ENCODE measurements at regions not wholly inside any gene's neighbourhood (a gene's known extent, or its start where the extent isn't known, plus 50 kb on each side); places are given as distances from the start of the nearest gene placed in this dataset.
A peak's percentile ranks its signal among the peaks of the same experiment; 100 is the strongest.
"Not testable (repeated sequence)": the region's sequence is repeated elsewhere in the genome, so short reads cannot be mapped to it uniquely, and the experiment has no call there.

- DNase-seq (ENCODE audit: low read depth in 2 of 2, low spot score in 1 of 2) = no peak
These were observed 364.2 kb upstream of the CLINT1 start for GRCh38 chr5:158223054-158223600.

- DNase-seq (ENCODE audit: low read depth in 2 of 2, low spot score in 1 of 2) = no peak
These were observed 354.0 kb upstream of the CLINT1 start for GRCh38 chr5:158212917-158213316.

DNA sequence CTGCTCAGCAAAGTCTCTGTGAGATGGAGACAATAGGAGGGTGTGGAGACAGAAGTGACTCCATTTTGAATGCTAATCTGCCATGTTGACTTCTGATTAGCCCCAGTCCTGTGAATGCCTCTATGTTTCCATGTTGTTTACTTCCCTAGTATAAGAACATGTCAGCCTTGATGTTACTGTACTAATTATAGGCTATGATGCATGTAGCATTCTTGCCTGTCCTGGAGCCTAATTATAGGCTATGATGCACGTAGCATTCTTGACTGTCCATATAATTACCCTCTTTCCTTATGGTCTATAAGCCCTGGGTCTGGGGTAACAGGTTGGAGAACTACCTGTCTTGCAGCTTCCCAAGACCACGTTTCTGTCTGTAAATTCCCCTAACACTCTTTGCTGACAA lies 353.3 kb upstream of the CLINT1 start:
- DNase-seq (ENCODE audit: low read depth in 2 of 2, low spot score in 1 of 2) = no peak

DNA sequence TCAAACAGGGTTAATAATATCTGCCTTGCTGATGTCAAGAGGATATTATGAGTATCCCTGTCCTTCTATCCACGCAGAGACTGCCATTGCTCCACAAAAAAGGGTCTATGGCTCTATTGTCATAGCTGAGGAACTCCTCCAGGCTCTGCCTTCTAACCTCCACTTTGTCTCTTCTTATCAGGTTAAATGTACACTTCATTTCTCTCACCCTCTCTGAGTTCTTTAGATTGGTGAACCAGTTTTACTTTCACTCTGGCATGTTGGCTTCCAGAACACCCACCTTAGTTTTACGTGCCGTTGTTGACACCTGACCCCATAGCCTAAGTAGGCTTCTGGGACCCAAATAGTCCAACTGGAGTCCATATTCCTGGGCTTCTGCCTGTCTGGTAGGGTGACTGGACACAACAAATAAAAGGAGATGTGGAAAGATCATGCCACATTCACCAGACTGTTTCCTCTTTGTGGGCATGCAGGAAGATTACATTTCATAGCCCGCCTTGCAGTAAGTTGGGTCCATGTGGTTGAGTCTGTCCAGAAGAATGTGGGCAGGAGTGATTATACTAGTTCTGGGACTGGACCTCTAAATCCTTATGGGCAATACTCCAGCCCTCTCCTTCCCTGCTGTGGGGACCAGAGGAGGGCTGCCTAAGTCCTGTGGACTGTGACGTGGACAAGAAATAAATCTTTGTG lies 350.4 kb upstream of the CLINT1 start:
- DNase-seq (ENCODE audit: low read depth in 2 of 2, low spot score in 1 of 2) = no peak

DNA sequence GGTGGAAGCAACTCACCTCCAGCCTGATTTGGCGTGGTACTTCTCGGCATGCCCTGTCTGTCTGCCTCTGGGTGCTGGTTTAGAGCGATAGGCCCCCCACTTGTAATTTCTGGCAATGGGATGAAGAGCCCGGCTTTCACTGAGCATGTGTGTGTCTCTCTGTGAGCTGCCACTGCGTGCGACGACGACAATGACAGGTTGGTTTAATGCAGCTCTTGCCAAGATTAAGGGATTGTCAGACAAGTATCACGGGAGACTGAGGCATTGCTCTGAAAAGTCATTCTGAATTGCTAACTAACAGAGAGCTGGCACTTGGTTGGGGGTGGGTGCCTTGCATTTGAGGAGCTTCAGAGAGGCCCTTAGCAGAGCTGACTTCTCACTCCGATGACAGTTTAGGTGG lies 348.8 kb upstream of the CLINT1 start:
- DNase-seq (ENCODE audit: low read depth in 2 of 2, low spot score in 1 of 2) = no peak

GRCh38 chr5:158205992-158206391 lies 347.0 kb upstream of the CLINT1 start:
- DNase-seq (ENCODE audit: low read depth in 2 of 2, low spot score in 1 of 2) = no peak

DNA sequence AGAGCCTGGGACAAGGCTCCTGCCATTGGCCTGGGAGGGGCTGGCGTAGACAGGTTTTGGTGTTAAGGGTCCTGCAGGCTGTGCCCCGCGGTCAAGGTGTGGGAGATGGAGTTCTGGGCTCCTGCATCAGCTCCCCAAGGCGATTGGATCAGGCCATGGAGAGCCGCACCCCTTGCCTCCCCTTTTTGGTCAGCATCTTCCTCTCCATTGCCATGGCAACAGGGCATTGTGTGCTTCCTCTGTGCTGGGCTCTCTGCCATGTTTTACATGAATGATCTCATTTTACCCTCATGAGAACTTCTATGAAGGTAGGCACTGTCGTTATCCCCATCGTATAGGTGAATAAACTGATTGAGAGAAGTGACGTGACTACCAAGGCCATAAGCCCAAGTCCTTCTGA lies 344.3 kb upstream of the CLINT1 start:
- DNase-seq (ENCODE audit: low read depth in 2 of 2, low spot score in 1 of 2) = no peak

- no peak for DNase-seq (ENCODE audit: low read depth in 2 of 2, low spot score in 1 of 2)
These were observed 343.9 kb upstream of the CLINT1 start for GRCh38 chr5:158202801-158203200.

GRCh38 chr5:158200619-158201018 lies 341.7 kb upstream of the CLINT1 start:
- no peak for DNase-seq (ENCODE audit: low read depth in 2 of 2, low spot score in 1 of 2)

- DNase-seq (ENCODE audit: low read depth in 2 of 2, low spot score in 1 of 2) = no peak
These were observed 339.7 kb upstream of the CLINT1 start for GRCh38 chr5:158198636-158199035.

DNA sequence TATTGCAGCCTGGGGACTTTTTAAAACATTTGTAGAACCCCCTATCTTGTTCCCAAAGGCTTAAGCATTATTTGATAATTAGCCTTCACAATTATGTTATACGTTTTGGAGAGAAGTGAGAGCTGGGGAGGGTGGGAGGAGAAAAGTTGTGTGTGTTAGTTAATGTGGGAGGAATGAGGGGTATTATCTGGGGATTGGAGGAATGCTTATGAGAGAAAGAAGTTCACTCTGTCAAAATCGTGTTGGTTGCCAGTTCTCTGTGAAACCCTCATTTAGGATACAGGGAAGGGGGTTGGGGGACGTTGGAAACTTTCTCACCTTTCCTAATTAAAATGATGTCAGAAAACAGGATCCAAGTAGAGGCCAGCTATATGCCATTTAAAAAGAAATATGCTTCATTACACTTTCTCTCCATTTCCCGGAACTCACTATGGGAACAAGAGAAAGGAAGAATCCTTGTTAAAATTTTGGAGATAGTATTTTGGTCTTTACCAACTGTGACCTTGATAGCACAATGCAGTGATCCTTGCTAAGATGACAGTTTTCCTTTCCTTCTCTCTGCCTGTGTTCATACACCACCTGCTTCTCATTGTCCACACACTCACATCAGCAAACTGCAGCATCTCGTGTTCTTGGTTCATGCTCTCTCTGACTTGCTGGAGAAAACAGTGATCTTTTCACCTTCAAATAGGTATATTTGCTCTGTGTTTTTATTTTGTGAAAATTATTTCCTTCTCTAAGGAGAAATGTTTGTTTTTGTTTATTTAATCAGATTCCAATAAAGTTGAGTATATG lies 336.7 kb upstream of the CLINT1 start:
- DNase-seq (ENCODE audit: low read depth in 2 of 2, low spot score in 1 of 2) = no peak

GRCh38 chr5:158194561-158194976 lies 335.6 kb upstream of the CLINT1 start:
- DNase-seq (ENCODE audit: low read depth in 2 of 2, low spot score in 1 of 2) = no peak

DNA sequence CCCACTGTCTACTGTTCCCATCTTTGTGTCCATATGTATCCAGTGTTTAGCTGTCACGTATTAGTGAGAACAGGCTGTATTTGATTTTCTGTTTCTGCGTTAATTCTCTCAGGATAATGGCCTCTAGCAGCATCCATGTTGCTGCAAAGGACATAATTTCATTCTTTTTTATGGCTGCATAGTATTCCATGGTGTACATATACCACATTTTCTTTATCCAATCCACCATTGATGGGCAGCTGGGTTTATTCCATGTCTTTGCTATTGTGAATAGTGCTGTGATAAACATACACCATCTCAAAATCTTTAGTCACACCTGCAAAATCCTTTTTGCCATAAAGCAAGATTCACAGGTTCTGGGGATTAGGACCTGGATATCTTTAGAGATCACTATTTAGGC lies 334.4 kb upstream of the CLINT1 start:
- not testable (repeated sequence) for DNase-seq (ENCODE audit: low read depth in 2 of 2, low spot score in 1 of 2)

DNA sequence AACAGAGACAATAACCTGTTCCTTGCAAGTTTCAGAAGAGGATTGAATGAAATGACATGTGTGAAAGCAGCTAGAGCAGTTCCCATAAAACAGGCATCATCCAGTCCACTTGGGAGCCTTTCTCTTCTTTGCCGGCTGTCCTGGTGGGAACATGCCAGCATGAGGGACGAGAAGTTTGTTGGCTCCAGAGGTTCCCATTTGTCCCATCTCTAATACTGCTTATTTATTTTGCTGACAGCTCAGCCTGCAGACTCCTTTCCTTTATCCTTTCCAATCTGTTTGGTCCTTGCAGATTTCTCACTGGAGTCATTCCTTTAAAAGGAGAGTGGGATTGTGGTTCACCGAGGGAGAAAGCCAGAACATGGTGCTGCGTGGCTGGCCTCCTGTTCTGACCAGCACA lies 321.5 kb upstream of the CLINT1 start:
- no peak for DNase-seq (ENCODE audit: low read depth in 2 of 2, low spot score in 1 of 2)

- no peak for DNase-seq (ENCODE audit: low read depth in 2 of 2, low spot score in 1 of 2)
These were observed 320.3 kb upstream of the CLINT1 start for GRCh38 chr5:158179271-158179670.

DNA sequence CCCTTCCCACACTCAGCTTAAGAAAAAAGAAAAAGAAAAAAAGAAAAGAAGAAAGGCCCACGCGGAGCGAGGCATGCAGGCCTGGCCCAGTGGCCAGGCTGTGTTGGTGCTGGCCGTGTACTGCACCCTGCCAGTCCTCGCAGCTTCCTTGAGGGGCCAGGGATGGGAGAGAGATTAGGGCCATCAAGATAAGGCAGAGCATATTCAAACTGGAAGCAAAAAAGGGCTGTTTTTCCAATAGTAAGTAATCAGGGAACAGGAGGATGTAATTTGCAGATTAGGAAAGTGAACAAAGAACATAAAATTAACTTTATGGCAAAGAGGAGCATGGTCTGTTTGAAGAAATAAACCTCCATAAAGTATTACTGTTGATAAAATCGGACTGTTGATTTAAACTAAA lies 319.6 kb upstream of the CLINT1 start:
- no peak for DNase-seq (ENCODE audit: low read depth in 2 of 2, low spot score in 1 of 2)

DNA sequence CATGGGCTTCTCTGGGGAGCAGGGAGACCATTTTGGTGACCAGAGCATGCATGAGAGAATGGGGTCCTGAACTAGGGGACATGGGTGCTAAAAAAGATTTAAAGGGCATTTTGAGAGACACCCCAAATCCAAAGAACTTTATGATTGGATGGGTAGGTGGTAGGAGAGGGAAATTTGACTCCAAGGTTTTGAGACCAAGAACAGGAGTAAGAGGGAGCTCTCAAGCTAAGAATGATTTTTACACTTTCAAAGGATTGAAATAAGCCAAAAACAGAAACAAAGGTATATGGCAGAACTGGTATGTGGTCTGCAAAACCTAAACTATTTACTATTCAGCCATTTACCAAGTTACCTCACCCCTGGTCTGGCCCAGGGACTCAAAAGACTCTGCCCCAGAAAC lies 318.2 kb upstream of the CLINT1 start:
- no peak for DNase-seq (ENCODE audit: low read depth in 2 of 2, low spot score in 1 of 2)

GRCh38 chr5:158175934-158176481 lies 317.1 kb upstream of the CLINT1 start:
- DNase-seq (ENCODE audit: low read depth in 2 of 2, low spot score in 1 of 2) = no peak

DNA sequence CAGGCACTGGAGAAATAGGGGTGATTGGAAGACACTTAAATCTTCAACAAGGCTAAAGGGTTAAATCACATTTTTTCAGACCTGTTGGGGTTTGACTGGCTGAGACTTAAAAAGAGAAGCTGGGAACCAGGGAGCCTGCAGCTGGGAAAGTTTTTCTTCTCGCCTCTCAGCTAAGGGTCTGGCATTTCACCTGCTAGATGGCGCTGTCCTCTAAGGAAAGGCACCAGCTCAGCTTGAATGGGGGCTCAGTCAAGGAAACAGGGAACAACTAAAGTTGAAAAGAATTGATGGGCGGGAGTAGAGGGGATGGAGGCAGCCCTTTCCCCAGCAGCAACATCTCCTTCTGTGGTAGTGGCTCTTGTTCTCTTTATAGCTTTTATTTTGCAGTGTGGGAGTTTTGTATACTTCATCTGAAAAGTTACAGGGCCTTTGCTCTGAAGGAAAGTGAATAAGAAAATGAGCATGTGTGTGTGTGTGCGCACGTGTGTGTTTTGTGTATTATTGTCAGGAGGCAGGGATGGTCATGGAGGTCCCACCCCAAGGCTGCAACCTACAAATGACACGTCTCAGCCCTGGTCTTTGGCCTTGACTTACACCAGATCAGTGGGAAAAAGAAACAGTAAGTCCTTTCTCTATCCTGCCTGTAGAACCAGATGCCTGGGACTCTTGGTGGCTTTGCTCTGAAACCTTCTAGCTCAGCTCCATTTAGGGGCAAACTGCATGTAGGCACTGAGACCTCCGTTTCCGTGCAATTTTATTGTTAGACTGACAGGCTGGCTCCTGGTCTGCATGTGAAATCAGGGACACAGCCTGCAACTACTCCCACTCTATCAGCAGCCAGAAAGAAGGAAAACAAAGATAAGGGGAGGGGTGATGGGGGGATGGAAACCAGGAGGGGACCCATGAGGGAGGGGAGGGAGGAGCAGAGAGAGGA lies 316.2 kb upstream of the CLINT1 start:
- DNase-seq (ENCODE audit: low read depth in 2 of 2, low spot score in 1 of 2) = peak in 1 of 2 donors; percentile 19

- no peak for DNase-seq (ENCODE audit: low read depth in 2 of 2, low spot score in 1 of 2)
These were observed 315.1 kb upstream of the CLINT1 start for GRCh38 chr5:158174026-158174425.

GRCh38 chr5:158172005-158172404 lies 313.1 kb upstream of the CLINT1 start:
- no peak for DNase-seq (ENCODE audit: low read depth in 2 of 2, low spot score in 1 of 2)
